H1 (cell line): ENCODE measurements at regions not wholly inside any gene's neighbourhood (a gene's known extent, or its start where the extent isn't known, plus 50 kb on each side); places are given as distances from the start of the nearest gene placed in this dataset.
A peak's percentile ranks its signal among the peaks of the same experiment; 100 is the strongest.

Experiments
- CTCF ChIA-PET: fragments of 300-600 bp; sonication (Branson Sonifier 250); formaldehyde crosslinking; loops from one replicate; lab custom pipeline; 2021; ENCODE audit not compliant: partially characterized antibody; lab: Charles Lee
- POLR2A ChIA-PET: fragments of 300-600 bp; sonication (Branson Sonifier 250); formaldehyde crosslinking; loops from one replicate; lab custom pipeline; 2021; ENCODE audit warnings: inconsistent platforms; ENCODE audit not compliant: partially characterized antibody; lab: Charles Lee
- DNase-seq, 2 experiments: peaks; one replicate each; pipeline versions ENCODE4 v3.0.0 to v3.0.0-alpha.2; 2010 to 2022; ENCODE audit warnings: low spot score in 2 of 2, low read depth in 1 of 2, mixed read lengths in 1 of 2
- FAIRE-seq: peaks from 2 replicates; lab custom pipeline; 2011; peaks lifted over from hg19 to GRCh38; lab: Jason Lieb, UNC
- H2AFZ ChIP-seq: 2 replicates; pipeline ENCODE4 v1.8.1; 2012; ENCODE audit warnings: low read length, inconsistent platforms
- H2AK5ac ChIP-seq: 2 replicates; pipeline ENCODE4 v1.6.1; 2013; ENCODE audit warnings: low read depth, low read length
- H2BK120ac ChIP-seq: replicated peaks from 2 replicates; pipeline ENCODE3; 2013; ENCODE audit warnings: low read depth, low read length, inconsistent platforms
- H2BK12ac ChIP-seq: 2 replicates; pipeline ENCODE4 v1.6.1; 2013; ENCODE audit warnings: low read depth, low read length
- H2BK15ac ChIP-seq: 2 replicates; pipeline ENCODE4 v1.6.1; 2013; ENCODE audit warnings: low read length
- H2BK20ac ChIP-seq: 2 replicates; pipeline ENCODE4 v1.6.1; 2013; ENCODE audit warnings: low read length
- H2BK5ac ChIP-seq: 2 replicates; pipeline ENCODE4 v1.6.1; 2013; ENCODE audit warnings: low read depth, low read length
- H3K14ac ChIP-seq: 2 replicates; pipeline ENCODE4 v1.6.1; 2013; ENCODE audit warnings: inconsistent platforms; ENCODE audit not compliant: insufficient read length
- H3K18ac ChIP-seq: 2 replicates; pipeline ENCODE4 v1.6.1; 2013; ENCODE audit warnings: low read length; ENCODE audit errors: extremely low read depth
- H3K23ac ChIP-seq: 2 replicates; pipeline ENCODE4 v1.6.1; 2013; ENCODE audit warnings: inconsistent platforms; ENCODE audit not compliant: insufficient read length
- H3K23me2 ChIP-seq: 2 replicates; pipeline ENCODE4 v1.6.1; 2013; ENCODE audit warnings: low read depth, low read length
- H3K27ac ChIP-seq: 2 replicates; pipeline ENCODE4 v1.6.1; 2011; ENCODE audit warnings: low read depth, low read length, inconsistent platforms
- H3K27me3 ChIP-seq, 4 experiments: replicated peaks in 1 of 4; 1 replicate in 1 of 4; 2 replicates in 3 of 4; pipeline versions ENCODE4 v1.6.1 to v1.8.1; 2011 to 2013; ENCODE audit warnings: low read length in 3 of 4, mild to moderate bottlenecking in 3 of 4, inconsistent platforms in 2 of 4, mixed read lengths in 2 of 4, moderate library complexity in 1 of 4; ENCODE audit not compliant: control insufficient read depth in 3 of 4, insufficient read depth in 3 of 4; ENCODE audit errors: extremely low read depth in 1 of 4
- H3K36me3 ChIP-seq, 4 experiments: 2 replicates each; pipeline versions ENCODE4 v1.6.1 to v1.8.1; 2011 to 2013; ENCODE audit warnings: mild to moderate bottlenecking in 4 of 4, low read length in 3 of 4, moderate library complexity in 2 of 4, control low read depth in 1 of 4, inconsistent platforms in 1 of 4; ENCODE audit not compliant: insufficient read depth in 4 of 4, control insufficient read depth in 2 of 4
- H3K4ac ChIP-seq: replicated peaks from 2 replicates; pipeline ENCODE3; 2013; ENCODE audit warnings: low read length, low read depth, mixed read lengths, inconsistent platforms; ENCODE audit not compliant: insufficient read length
- H3K4me1 ChIP-seq, 4 experiments: replicated peaks in 1 of 4; 1 replicate in 1 of 4; 2 replicates in 3 of 4; pipeline versions ENCODE4 v1.6.1 to v1.8.1; 2011 to 2013; ENCODE audit warnings: low read length in 3 of 4, inconsistent platforms in 2 of 4, mixed read lengths in 1 of 4; ENCODE audit not compliant: insufficient read depth in 4 of 4, control insufficient read depth in 3 of 4
- H3K4me2 ChIP-seq, 2 experiments: 2 replicates each; pipeline versions ENCODE4 v1.6.1 to v1.8.1; 2011 to 2013; ENCODE audit warnings: low read depth in 2 of 2, low read length in 2 of 2, control low read depth in 1 of 2, inconsistent platforms in 1 of 2, mild to moderate bottlenecking in 1 of 2; ENCODE audit not compliant: insufficient read depth in 1 of 2
- H3K4me3 ChIP-seq, 4 experiments: fragments of 200-600, 300-600 bp in 1 of 4; sonication (generic), shearing (Covaris generic), sonication (Bioruptor Twin) in 1 of 4; 2 replicates each; pipeline versions ENCODE4 v1.5.1 to v1.8.1; 2011 to 2016; ENCODE audit warnings: low read length in 4 of 4, low read depth in 3 of 4, control low read depth in 2 of 4, inconsistent platforms in 2 of 4, mild to moderate bottlenecking in 2 of 4, mixed read lengths in 1 of 4, moderate library complexity in 1 of 4; ENCODE audit not compliant: insufficient read depth in 2 of 4; ENCODE audit errors: extremely low read depth in 1 of 4
- H3K56ac ChIP-seq: replicated peaks from 2 replicates; pipeline ENCODE3; 2013; ENCODE audit warnings: low read depth, mild to moderate bottlenecking, mixed read lengths, low read length, inconsistent platforms; ENCODE audit not compliant: insufficient read length
- H3K79me1 ChIP-seq: 2 replicates; pipeline ENCODE4 v1.6.1; 2013; ENCODE audit warnings: low read depth, low read length, control low read depth
- H3K79me2 ChIP-seq, 2 experiments: 2 replicates each; pipeline versions ENCODE4 v1.6.1 to v1.8.1; 2012 to 2013; ENCODE audit warnings: low read length in 2 of 2, mild to moderate bottlenecking in 2 of 2, inconsistent platforms in 1 of 2; ENCODE audit not compliant: insufficient read depth in 2 of 2, control insufficient read depth in 1 of 2
- H3K9ac ChIP-seq, 4 experiments: replicated peaks in 1 of 4; 1 replicate in 1 of 4; 2 replicates in 3 of 4; pipeline versions ENCODE4 v1.6.1 to v1.8.1; 2011 to 2013; ENCODE audit warnings: low read depth in 3 of 4, low read length in 3 of 4, control low read depth in 2 of 4, mild to moderate bottlenecking in 2 of 4, moderate library complexity in 2 of 4, inconsistent platforms in 1 of 4; ENCODE audit errors: extremely low read depth in 1 of 4
- H3K9me3 ChIP-seq, 2 experiments: 2 replicates each; pipeline versions ENCODE4 v1.6.1 to v1.8.1; 2012 to 2013; ENCODE audit warnings: mild to moderate bottlenecking in 2 of 2, moderate library complexity in 2 of 2, control low read depth in 1 of 2, inconsistent platforms in 1 of 2, low read depth in 1 of 2, low read length in 1 of 2, mixed read lengths in 1 of 2; ENCODE audit not compliant: insufficient read depth in 2 of 2
- H4K20me1 ChIP-seq, 2 experiments: replicated peaks in 1 of 2; 2 replicates each; pipeline versions ENCODE3 to v1.8.1; 2011 to 2013; ENCODE audit warnings: inconsistent platforms in 2 of 2, low read length in 2 of 2, mild to moderate bottlenecking in 1 of 2; ENCODE audit not compliant: insufficient read depth in 2 of 2, control insufficient read depth in 1 of 2
- H4K5ac ChIP-seq: 2 replicates; pipeline ENCODE4 v1.6.1; 2013; ENCODE audit warnings: low read length, low read depth, mixed read lengths, inconsistent platforms; ENCODE audit not compliant: insufficient read length
- H4K8ac ChIP-seq: 2 replicates; pipeline ENCODE4 v1.8.0; 2013; ENCODE audit warnings: mild to moderate bottlenecking, moderate library complexity, low read length, inconsistent platforms; ENCODE audit not compliant: insufficient read depth; ENCODE audit errors: extremely low read depth
- H4K91ac ChIP-seq: replicated peaks from 2 replicates; pipeline ENCODE3; 2013; ENCODE audit warnings: low read length, mixed read lengths, inconsistent platforms; ENCODE audit not compliant: insufficient read length
- ASH2L ChIP-seq: fragments of 200-600, 300-600 bp; sonication (generic); IDR thresholded peaks from one replicate; pipeline ENCODE4 v1.7.1; 2017; ENCODE audit warnings: low read length
- BACH1 ChIP-seq: IDR thresholded peaks from 2 replicates; pipeline ENCODE4 v1.6.1; 2012; ENCODE audit warnings: low read length, improper control_type of control experiment
- CBX8 ChIP-seq: fragments of 300-800, 300-1000 bp; sonication (generic); IDR thresholded peaks from 2 replicates; pipeline ENCODE4 v1.7.1; 2016; ENCODE audit warnings: low read depth, low read length, borderline replicate concordance
- CHD2 ChIP-seq: IDR thresholded peaks from 2 replicates; pipeline ENCODE4 v1.6.1; 2012; ENCODE audit warnings: low read length, improper control_type of control experiment
- E2F6 ChIP-seq: IDR thresholded peaks from 2 replicates; pipeline ENCODE4 v1.6.1; 2012; ENCODE audit warnings: inconsistent platforms
- EP300 ChIP-seq, 2 experiments: IDR thresholded peaks; 1 replicate in 1 of 2; 2 replicates in 1 of 2; pipeline ENCODE4 v1.6.1; 2011 to 2012; ENCODE audit warnings: low read depth in 2 of 2, low read length in 2 of 2, mild to moderate bottlenecking in 2 of 2, borderline replicate concordance in 1 of 2, inconsistent platforms in 1 of 2, moderate library complexity in 1 of 2
- HDAC6 ChIP-seq: IDR thresholded peaks from one replicate; pipeline ENCODE4 v1.7.1; 2012; ENCODE audit warnings: low read depth, mild to moderate bottlenecking, inconsistent platforms, low read length, moderate library complexity
- JUND ChIP-seq: IDR thresholded peaks from 2 replicates; pipeline ENCODE4 v1.6.1; 2011; ENCODE audit warnings: mild to moderate bottlenecking, improper control_type of control experiment, low read length
- NRF1 ChIP-seq: IDR thresholded peaks from 2 replicates; pipeline ENCODE4 v1.6.1; 2011; ENCODE audit warnings: mild to moderate bottlenecking, low read depth, low read length, improper control_type of control experiment
- POU5F1 ChIP-seq: IDR thresholded peaks from 2 replicates; pipeline ENCODE4 v1.6.1; 2011; ENCODE audit warnings: low read depth, mild to moderate bottlenecking, low read length, moderate library complexity
- RBBP5 ChIP-seq: IDR thresholded peaks from 2 replicates; pipeline ENCODE4 v1.7.1; 2012; ENCODE audit warnings: low read depth, mild to moderate bottlenecking, inconsistent platforms, low read length, moderate library complexity, borderline replicate concordance
- SUZ12 ChIP-seq: fragments of 200-600 bp; sonication (generic); IDR thresholded peaks from 2 replicates; pipeline ENCODE4 v1.6.1; 2012; ENCODE audit warnings: mild to moderate bottlenecking, inconsistent platforms, low read length, moderate library complexity, mixed read lengths
- WGBS, 2 experiments: shearing (Covaris generic) in 1 of 2; methylation state at CpG; one replicate each; pipeline versions ENCODE4 v1.1.6 to v1.1.7; 2013 to 2015; ENCODE audit warnings: low lambda C conversion rate in 2 of 2, mixed read lengths in 2 of 2, inconsistent platforms in 1 of 2, low coverage in 1 of 2, missing lambda C conversion rate in 1 of 2; ENCODE audit not compliant: insufficient replicate concordance in 2 of 2, insufficient coverage in 1 of 2, insufficient read length in 1 of 2; ENCODE audit errors: extremely low coverage in 1 of 2, missing lambda C conversion rate in 1 of 2; 5-methylcytosine and 5-hydroxymethylcytosine counted together
- TF ChIP-seq, protein P1 (sequence below): IDR thresholded peaks from 2 replicates; pipeline ENCODE4 v1.6.1; 2012; ENCODE audit warnings: inconsistent platforms

GRCh38 chr7:25726781-25727311 lies 425.2 kb upstream of the NFE2L3 start:
- H3K79me2 ChIP-seq: no peaks in the 10 kb centered on the region
- no peak overlapping the region for H2AK5ac ChIP-seq
- H2BK12ac ChIP-seq: peak overlapping the region; percentile 35; the same call in 1 of the 2 replicates
- no peaks in the 10 kb centered on the region for H3K9me3 ChIP-seq
- H2BK20ac ChIP-seq: peak overlapping the region; percentile 76; the same call in 1 of the 2 replicates
- POLR2A ChIA-PET: no interaction called here
- peak overlapping the region; percentile 84; the same call in 1 of the 2 replicates for H2BK15ac ChIP-seq
- H3K14ac ChIP-seq: no peak overlapping the region
- 0 out of 2 replicates have a peak overlapping the region, but pooled peaks have one; percentile 2 for H2BK5ac ChIP-seq
- FAIRE-seq (no peak), DNase-seq (no peak)
- no peaks in the 10 kb centered on the region for H3K36me3 ChIP-seq
- peak overlapping the region; percentile 73 for H3K4ac ChIP-seq
- no peak overlapping the region; a peak in 1 of 8 replicates for H3K4me3 ChIP-seq
- no peaks in the 10 kb centered on the region for H4K20me1 ChIP-seq
- no peak overlapping the region for H4K5ac ChIP-seq
- peaks cover 0 to 12% (median 4%) of the 10 kb centered on the region in 4 experiments; a peak in 6 of 7 replicates for H3K4me1 ChIP-seq
- H3K79me1 ChIP-seq: no peaks in the 10 kb centered on the region
- H3K56ac ChIP-seq: no peak overlapping the region
- H4K8ac ChIP-seq: no peak overlapping the region
- no peak overlapping the region for H3K27ac ChIP-seq
- H3K18ac ChIP-seq: peak overlapping the region; percentile 51; the same call in 1 of the 2 replicates
- peak overlapping the region in 1 of 2 experiments; percentile 6; a peak in 1 of 4 replicates for H3K4me2 ChIP-seq
- peak overlapping the region; percentile 34 for H4K91ac ChIP-seq
- H2BK120ac ChIP-seq: no peak overlapping the region
- no peak overlapping the region for H3K9ac ChIP-seq
- H3K27me3 ChIP-seq: no peaks in the 10 kb centered on the region
- WGBS, 2 experiments: 76% methylated on average over 8 of the region's 8 CpGs; no CpG with 5 or more reads in 1 of the 2 experiments
- no peak overlapping the region for H3K23ac ChIP-seq
- H2AFZ ChIP-seq: no peak overlapping the region
- no peaks in the 10 kb centered on the region for H3K23me2 ChIP-seq
- CTCF ChIA-PET: interaction anchor here (0.6 to 1.9 kb wide), 10 partner anchors 8 to 1729 kb away, joined by 3 to 7 read pairs (median 4); no protein-coding TSS in a partner anchor
- no peak for TF ChIP-seq ASH2L
- no peak for TF ChIP-seq SUZ12
- TF ChIP-seq RBBP5: no peak
- no peak for TF ChIP-seq JUND
- TF ChIP-seq CHD2: no peak
- no peak for TF ChIP-seq NRF1
- TF ChIP-seq POU5F1: no peak
- no peak for TF ChIP-seq CBX8
- TF ChIP-seq, protein P1, sequence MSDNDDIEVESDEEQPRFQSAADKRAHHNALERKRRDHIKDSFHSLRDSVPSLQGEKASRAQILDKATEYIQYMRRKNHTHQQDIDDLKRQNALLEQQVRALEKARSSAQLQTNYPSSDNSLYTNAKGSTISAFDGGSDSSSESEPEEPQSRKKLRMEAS: no peak
- no peak for TF ChIP-seq EP300 (IDR thresholded peaks at IDR 0.05; ENCODE audit: borderline replicate concordance in 1 of 2, low read depth in 2 of 2, low read length in 2 of 2)
- TF ChIP-seq E2F6: no peak
- no peak for TF ChIP-seq HDAC6
- TF ChIP-seq BACH1: no peak
